ENCODE measurements at regions not wholly inside any gene's neighbourhood (a gene's known extent, or its start where the extent isn't known, plus 50 kb on each side); places are given as distances from the start of the nearest gene placed in this dataset.

- TF ChIP-seq CTCF (IDR thresholded peaks at IDR 0.05) = no peak
- TF ChIP-seq POLR2A (IDR thresholded peaks at IDR 0.05) = no peak
These were observed 69.9 kb upstream of the SOX4 start for GRCh38 chr6:21523652-21524051.
